OCI-LY1 (cell line): ENCODE measurements at regions not wholly inside any gene's neighbourhood (a gene's known extent, or its start where the extent isn't known, plus 50 kb on each side); places are given as distances from the start of the nearest gene placed in this dataset.

ENCODE experiments used
- EZH2 ChIP-seq: fragments of 200-600 bp; sonication (generic), shearing (Covaris generic); IDR thresholded peaks from 2 replicates; pipeline ENCODE4 v1.8.0; 2017; ENCODE audit warnings: borderline replicate concordance, mixed run types, mild to moderate bottlenecking, antibody characterized with exemption, low read length, moderate library complexity, mixed read lengths
- TF ChIP-seq, protein P1 (sequence below): fragments of 200-600 bp; sonication (generic), shearing (Covaris generic); IDR thresholded peaks from 2 replicates; pipeline ENCODE4 v1.5.1; 2017; ENCODE audit warnings: mild to moderate bottlenecking, antibody characterized with exemption, low read length, moderate library complexity, mixed read lengths

GRCh38 chr12:107900588-107900987 lies 126.1 kb downstream of the ASCL4 start:
- TF ChIP-seq, protein P1, sequence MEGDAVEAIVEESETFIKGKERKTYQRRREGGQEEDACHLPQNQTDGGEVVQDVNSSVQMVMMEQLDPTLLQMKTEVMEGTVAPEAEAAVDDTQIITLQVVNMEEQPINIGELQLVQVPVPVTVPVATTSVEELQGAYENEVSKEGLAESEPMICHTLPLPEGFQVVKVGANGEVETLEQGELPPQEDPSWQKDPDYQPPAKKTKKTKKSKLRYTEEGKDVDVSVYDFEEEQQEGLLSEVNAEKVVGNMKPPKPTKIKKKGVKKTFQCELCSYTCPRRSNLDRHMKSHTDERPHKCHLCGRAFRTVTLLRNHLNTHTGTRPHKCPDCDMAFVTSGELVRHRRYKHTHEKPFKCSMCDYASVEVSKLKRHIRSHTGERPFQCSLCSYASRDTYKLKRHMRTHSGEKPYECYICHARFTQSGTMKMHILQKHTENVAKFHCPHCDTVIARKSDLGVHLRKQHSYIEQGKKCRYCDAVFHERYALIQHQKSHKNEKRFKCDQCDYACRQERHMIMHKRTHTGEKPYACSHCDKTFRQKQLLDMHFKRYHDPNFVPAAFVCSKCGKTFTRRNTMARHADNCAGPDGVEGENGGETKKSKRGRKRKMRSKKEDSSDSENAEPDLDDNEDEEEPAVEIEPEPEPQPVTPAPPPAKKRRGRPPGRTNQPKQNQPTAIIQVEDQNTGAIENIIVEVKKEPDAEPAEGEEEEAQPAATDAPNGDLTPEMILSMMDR = no peak
- no peak for TF ChIP-seq EZH2
